Prostate gland (tissue), 2 donors: ENCODE measurements at regions not wholly inside any gene's neighbourhood (a gene's known extent, or its start where the extent isn't known, plus 50 kb on each side); places are given as distances from the start of the nearest gene placed in this dataset.

ENCODE experiments used
- CTCF ChIP-seq, 4 experiments: fragments of 200-600 bp in 2 of 4; fragments of 450-650 bp in 2 of 4; sonication (generic) in 2 of 4; IDR thresholded peaks; 1 replicate in 3 of 4; 2 replicates in 1 of 4; pipeline ENCODE4 v1.5.1; 2016 to 2019; ENCODE audit warnings: antibody characterized with exemption in 4 of 4, mild to moderate bottlenecking in 2 of 4, moderate library complexity in 2 of 4
- POLR2A ChIP-seq: fragments of 450-650 bp; IDR thresholded peaks from one replicate; pipeline ENCODE4 v1.6.1; 2016; ENCODE audit warnings: antibody characterized with exemption, mild to moderate bottlenecking

- TF ChIP-seq CTCF (IDR thresholded peaks at IDR 0.05) (no peak), POLR2A (no peak)
Measured at GRCh38 chr2:9742601-9743000, 100.7 kb upstream of the TAF1B start.
